ENCODE measurements at regions not wholly inside any gene's neighbourhood (a gene's known extent, or its start where the extent isn't known, plus 50 kb on each side); places are given as distances from the start of the nearest gene placed in this dataset.
A peak's percentile ranks its signal among the peaks of the same experiment; 100 is the strongest.
"Not testable (repeated sequence)": the region's sequence is repeated elsewhere in the genome, so short reads cannot be mapped to it uniquely, and the experiment has no call there.

DNA sequence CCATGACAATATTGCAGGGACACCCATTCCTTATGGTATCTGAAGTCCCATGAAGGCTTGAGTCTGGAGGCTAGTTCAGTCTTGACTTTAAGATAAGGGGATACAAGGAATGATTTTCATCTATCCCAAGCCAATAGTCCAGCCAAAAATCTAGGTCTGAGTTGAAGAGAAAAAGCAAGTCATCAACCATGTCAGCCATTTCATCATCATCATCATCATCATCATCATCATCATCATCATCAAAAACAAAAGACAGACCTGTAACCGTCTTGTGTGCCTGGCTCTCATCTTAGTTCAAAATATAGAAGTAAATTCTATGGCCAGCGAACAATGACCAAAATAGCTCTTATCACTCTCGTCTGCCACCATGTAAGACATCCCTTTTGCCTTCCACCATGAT lies 59.5 kb upstream of the FAM90A26 start:
- not testable (repeated sequence) for DNase-seq

GRCh38 chr4:9103148-9103524 lies 67.1 kb upstream of the FAM90A26 start:
- DNase-seq, result not testable (repeated sequence)

GRCh38 chr4:9102471-9103147 lies 67.6 kb upstream of the FAM90A26 start:
- peak; percentile 82 for DNase-seq

DNA sequence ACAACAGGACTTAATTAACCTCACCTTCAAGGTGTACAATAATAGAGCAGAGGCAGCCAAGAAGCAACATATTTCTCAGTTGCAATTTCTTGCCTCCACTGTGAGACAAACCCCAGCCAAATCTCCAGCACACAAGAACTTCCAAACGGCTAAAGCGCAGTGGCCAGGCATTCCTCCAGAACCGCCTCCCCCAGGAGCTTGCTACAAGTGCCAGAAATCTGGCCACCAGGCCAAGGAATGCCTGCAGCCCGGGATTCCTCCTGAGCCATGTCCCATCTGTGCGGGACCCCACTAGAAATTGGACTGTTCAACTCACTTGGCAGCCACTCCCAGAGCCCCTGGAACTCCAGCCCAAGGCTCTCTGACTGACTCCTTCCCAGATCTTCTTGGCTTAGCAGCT lies 73.9 kb upstream of the FAM90A26 start:
- DNase-seq, result not testable (repeated sequence)

DNA sequence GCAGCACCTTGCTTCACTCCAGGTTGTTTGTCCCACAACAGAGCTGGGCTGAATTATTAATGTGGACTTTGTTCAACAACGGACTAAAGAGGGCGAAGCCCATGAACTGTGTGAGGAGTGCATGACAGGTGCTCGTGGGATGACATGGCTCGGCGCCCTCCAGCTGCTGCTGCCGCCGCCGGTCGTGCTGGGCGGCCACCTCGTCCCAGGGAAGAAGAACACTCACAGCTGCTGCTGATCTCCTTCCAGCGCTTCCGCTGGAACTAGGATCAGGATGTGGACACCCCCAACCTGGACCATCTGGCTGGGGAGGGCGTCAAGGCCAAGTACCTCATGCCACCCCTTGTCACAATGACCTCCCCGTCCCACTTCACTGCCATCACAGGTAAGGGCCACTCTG lies 91.4 kb upstream of the FAM90A26 start:
- not testable (repeated sequence) for DNase-seq

- not testable (repeated sequence) for DNase-seq
Measured at GRCh38 chr4:9076974-9077373, 93.2 kb upstream of the FAM90A26 start.

DNA sequence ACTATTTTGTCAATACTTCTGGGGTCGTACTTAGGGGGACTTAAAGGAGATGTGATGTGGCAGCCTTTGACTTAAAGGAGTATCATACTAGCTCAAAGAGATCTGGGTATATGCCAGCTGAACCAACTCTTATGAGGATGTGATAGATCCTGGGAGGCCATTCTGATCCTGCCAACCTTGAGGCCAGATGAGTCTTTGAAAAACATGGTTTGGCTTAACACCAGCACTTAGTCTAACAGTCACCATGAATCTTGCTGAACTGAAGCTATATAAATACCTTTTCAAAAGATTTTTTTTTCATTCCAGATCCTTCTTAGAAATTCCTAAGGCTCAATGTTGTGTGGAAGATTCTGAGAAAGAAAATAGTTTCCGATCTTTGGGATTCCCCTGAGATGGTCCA lies 93.7 kb upstream of the FAM90A26 start:
- DNase-seq, result not testable (repeated sequence)

- DNase-seq, result not testable (repeated sequence)
Measured at GRCh38 chr4:9073371-9073770, 96.8 kb upstream of the FAM90A26 start.

DNA sequence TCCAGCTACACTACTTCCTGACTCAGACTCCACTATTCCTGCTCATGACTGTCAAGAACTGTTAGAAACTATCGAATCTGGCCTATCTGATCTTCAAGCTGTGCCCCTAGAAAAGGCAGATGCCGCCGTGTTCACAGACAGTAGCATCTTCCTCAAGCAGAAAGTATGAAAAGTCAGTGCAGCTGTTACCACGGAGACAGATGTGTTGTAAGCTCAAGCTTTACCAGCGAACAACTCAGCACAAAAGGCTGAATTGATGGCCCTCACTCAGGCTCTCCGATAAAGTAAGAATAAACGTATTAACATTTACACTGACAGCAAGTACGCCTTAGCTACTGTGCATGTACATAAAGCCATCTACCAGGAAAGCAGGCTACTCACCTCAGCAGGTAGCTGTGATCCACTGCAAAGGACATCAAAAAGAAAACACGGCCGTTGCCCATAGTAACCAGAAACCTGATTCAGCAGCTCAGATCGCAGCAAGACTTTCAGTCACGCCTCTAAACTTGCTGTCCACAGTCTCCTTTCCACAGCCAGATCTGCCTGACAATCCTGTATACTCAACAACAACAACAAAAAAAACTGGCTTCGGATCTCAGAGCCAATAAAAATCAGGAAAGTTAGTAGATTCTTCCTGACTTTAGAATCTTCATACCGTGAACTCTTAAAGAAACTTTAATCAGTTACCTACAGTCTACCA lies 97.5 kb upstream of the FAM90A26 start:
- DNase-seq, result not testable (repeated sequence)

- not testable (repeated sequence) for DNase-seq
Measured at GRCh38 chr4:9067923-9068322, 102.3 kb upstream of the FAM90A26 start.

DNA sequence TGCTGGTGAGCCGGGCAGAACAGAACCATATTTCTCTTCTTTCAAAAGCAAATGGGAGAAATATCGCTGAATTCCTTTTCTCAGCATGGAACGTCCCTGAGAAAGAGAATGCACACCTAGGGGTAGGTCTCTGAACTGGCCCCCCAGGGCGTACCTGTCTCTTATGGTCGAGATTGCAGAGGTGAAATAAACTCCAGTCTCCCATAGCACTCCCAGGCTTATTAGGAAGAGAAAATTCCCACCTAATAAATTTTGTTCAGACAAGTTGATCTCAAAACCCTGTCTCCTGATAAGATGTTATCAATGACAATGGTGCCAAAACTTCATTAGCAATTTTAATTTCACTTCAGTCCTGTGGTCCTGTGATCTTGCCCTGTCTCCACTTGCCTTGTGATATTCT lies 106.6 kb upstream of the FAM90A26 start:
- not testable (repeated sequence) for DNase-seq

- DNase-seq, result not testable (repeated sequence)
Measured at GRCh38 chr4:9024866-9025265, 145.3 kb upstream of the FAM90A26 start.

DNA sequence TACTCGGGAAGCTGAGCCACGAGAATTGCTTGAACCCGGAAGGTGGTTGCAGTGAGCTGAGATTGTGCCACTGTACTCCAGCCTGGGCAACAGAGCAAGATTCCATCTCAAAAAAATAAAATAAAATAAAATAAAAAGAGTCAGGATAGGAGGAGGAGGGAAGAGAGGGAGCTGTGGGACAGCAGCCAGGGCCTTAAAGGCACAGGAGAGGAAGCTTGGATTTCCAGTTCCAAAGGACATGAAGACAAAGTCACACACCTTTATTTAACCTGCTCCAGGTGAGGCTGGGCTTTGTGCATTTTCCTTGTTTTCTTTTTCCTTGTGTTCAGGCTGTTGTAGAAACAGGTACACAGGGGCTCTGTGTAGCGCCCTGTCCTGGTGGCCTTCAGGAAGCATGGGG lies 138.2 kb upstream of the HMX1 start:
- not testable (repeated sequence) for DNase-seq

GRCh38 chr4:9008407-9008806 lies 136.8 kb upstream of the HMX1 start:
- not testable (repeated sequence) for DNase-seq

DNA sequence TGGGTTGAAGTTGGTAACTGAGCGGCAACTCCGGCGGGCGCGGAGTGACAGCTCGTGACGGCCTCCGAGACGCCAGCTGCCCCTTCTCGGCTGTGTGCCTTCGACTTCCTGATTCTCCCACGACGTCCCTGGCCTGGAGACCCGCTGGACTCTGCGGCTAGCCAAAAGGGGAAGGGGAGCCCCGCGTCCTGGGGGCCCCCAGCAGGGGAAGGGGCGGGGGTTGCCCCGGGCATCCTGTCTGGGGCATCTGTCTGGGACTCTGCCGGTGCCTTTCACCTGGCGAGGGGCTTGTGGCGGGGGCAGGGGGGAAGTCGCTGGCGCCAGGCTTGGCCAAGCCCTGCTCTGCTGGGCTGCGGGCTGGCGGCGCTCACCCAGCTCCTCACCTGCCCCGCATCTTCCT lies 129.5 kb upstream of the HMX1 start:
- not testable (repeated sequence) for DNase-seq

- not testable (repeated sequence) for DNase-seq
Measured at GRCh38 chr4:9000505-9001001, 128.9 kb upstream of the HMX1 start.

DNA sequence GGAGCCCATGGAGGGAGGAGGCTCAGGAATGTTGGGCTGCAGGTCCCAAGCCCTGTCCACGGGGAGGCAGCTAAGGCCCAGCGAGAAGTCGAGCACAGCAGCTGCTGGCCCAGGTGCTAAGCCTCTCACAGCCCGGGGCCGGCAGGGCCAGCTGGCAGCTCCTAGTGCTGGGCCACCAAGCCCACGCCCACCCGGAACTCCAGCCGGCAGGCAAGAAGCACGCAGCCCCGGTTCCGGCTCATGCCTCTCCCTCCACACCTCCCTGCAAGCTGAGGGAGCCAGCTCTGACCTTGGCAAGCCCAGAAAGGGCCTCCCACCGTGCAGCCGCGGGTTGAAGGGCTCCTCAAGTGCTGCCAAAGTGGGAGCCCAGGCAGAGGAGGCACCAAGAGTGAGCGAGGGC lies 121.3 kb upstream of the HMX1 start:
- DNase-seq, result not testable (repeated sequence)

- DNase-seq, result not testable (repeated sequence)
Measured at GRCh38 chr4:8991449-8991848, 119.8 kb upstream of the HMX1 start.

DNA sequence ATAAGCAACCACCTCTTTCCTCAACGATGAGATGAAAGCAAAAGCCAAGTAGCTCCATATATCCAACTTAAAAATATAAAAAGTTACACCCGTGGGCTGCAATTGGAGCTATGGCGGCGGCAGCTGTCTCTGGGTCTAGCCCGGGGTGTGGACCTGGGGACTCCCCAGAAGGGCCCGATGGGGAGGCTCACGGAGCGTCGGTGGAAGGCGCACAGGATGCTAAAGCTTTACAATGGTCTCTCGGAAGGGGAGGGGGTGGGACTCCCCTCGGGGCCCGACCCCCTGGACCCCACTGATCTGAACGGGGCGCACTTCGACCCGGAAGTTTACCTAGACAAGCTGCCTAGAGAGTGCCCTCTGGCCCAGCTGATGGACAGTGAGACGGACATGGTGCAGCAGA lies 118.7 kb upstream of the HMX1 start:
- not testable (repeated sequence) for DNase-seq

DNA sequence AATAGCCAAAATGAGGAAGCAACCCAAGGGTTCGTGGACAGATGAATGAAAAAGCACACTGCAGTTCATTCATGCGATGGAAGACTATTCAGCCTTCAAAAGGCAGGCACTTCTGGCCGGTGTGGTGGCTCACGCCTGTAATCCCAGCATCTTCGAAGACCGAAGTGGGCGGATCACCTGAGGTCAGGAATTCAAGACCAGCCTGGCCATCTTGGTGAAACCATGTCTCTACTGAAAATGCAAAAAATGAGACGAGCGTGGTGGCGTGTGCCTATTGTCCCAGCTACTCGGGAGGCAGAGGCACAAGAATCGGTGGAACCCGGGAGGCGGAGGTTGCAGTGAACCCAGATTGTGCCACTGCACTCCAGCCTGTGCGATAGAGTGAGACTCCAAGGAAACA lies 114.1 kb upstream of the HMX1 start:
- not testable (repeated sequence) for DNase-seq

DNA sequence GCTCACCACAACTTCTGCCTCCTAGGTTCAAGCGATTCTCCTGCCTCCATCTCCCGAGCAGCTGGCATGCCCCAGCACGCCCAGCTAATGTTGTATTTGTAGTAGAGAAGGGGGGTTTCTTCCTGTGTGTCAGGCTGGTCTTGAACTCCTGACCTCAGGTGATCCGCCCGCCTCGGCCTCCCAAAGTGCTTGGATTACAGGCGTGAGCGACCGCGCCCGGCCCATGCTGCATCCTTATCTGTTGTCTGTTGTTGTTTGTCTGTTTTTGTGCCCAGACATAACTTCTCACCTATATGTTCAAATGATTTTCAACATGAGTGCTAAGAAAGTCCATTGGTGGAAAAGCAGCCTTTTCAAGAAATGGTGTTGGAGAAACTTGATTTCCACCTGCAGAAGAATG lies 113.0 kb upstream of the HMX1 start:
- DNase-seq, result not testable (repeated sequence)

- DNase-seq, result not testable (repeated sequence)
Measured at GRCh38 chr4:8983921-8984320, 112.3 kb upstream of the HMX1 start.

GRCh38 chr4:8976466-8977128 lies 105.0 kb upstream of the HMX1 start:
- DNase-seq, result not testable (repeated sequence)

- not testable (repeated sequence) for DNase-seq
Measured at GRCh38 chr4:8972635-8973034, 101.0 kb upstream of the HMX1 start.
